Hepatocyte (in vitro differentiated cells): ENCODE measurements at regions not wholly inside any gene's neighbourhood (a gene's known extent, or its start where the extent isn't known, plus 50 kb on each side); places are given as distances from the start of the nearest gene placed in this dataset.

Source experiments
- DNase-seq: peaks from one replicate; pipeline ENCODE4 v3.0.0-alpha.2; 2016; ENCODE audit warnings: low spot score
- H2AFZ ChIP-seq: fragments of 200-600 bp; sonication (generic); 2 replicates; pipeline ENCODE4 v1.6.0; 2016; ENCODE audit warnings: antibody characterized with exemption, mild to moderate bottlenecking
- H3K27ac ChIP-seq: fragments of 200-600 bp; sonication (generic); 2 replicates; pipeline ENCODE4 v1.5.1; 2016; ENCODE audit warnings: mild to moderate bottlenecking
- H3K27me3 ChIP-seq: fragments of 200-600 bp; sonication (generic); 2 replicates; pipeline ENCODE4 v1.6.1; 2016
- H3K36me3 ChIP-seq: fragments of 200-600 bp; sonication (generic); replicated peaks from 2 replicates; pipeline ENCODE4 v1.5.1; 2016; ENCODE audit warnings: low read depth; ENCODE audit not compliant: insufficient read depth
- H3K4me1 ChIP-seq: fragments of 200-600 bp; sonication (generic); 2 replicates; pipeline ENCODE4 v1.5.1; 2016; ENCODE audit warnings: mild to moderate bottlenecking, moderate library complexity; ENCODE audit not compliant: insufficient read depth
- H3K4me2 ChIP-seq: fragments of 200-600 bp; sonication (generic); 2 replicates; pipeline ENCODE4 v1.6.0; 2016
- H3K4me3 ChIP-seq: fragments of 200-600 bp; sonication (generic); 2 replicates; pipeline ENCODE4 v1.5.1; 2016; ENCODE audit warnings: mild to moderate bottlenecking
- H3K79me2 ChIP-seq: fragments of 200-600 bp; sonication (generic); 2 replicates; pipeline ENCODE4 v1.6.0; 2017; ENCODE audit warnings: mild to moderate bottlenecking
- H3K9me2 ChIP-seq: fragments of 200-600 bp; sonication (generic); replicated peaks from 2 replicates; pipeline ENCODE4 v1.6.0; 2017; ENCODE audit warnings: mild to moderate bottlenecking; ENCODE audit not compliant: insufficient read depth
- H3K9me3 ChIP-seq: fragments of 200-600 bp; sonication (generic); 2 replicates; pipeline ENCODE4 v1.5.1; 2016; ENCODE audit warnings: low read depth, mild to moderate bottlenecking
- H4K20me1 ChIP-seq: fragments of 200-600 bp; sonication (generic); 2 replicates; pipeline ENCODE4 v1.6.0; 2016; ENCODE audit warnings: mild to moderate bottlenecking; ENCODE audit not compliant: insufficient read depth, poor library complexity, severe bottlenecking
- CTCF ChIP-seq: fragments of 200-600 bp; sonication (generic); IDR thresholded peaks from 2 replicates; pipeline ENCODE4 v1.5.1; 2016; ENCODE audit warnings: antibody characterized with exemption, mild to moderate bottlenecking; ENCODE audit not compliant: poor library complexity
- EZH2 ChIP-seq: fragments of 200-600 bp; sonication (generic); IDR thresholded peaks from 2 replicates; pipeline ENCODE4 v1.6.1; 2016; ENCODE audit warnings: antibody characterized with exemption, mild to moderate bottlenecking, borderline replicate concordance
- EZH2phosphoT487 ChIP-seq: fragments of 200-600 bp; sonication (generic); IDR thresholded peaks from one replicate; pipeline ENCODE4 v1.6.1; 2018; ENCODE audit warnings: antibody characterized with exemption, mild to moderate bottlenecking, low read depth, moderate library complexity; ENCODE audit not compliant: unreplicated experiment, severe bottlenecking
- WGBS: methylation state at CpG from one replicate; pipeline ENCODE4 v1.1.6; 2016; ENCODE audit warnings: low lambda C conversion rate; ENCODE audit errors: missing lambda C conversion rate; 5-methylcytosine and 5-hydroxymethylcytosine counted together

GRCh38 chr1:162928141-162928540, 67.2 kb upstream of the CCDC190 start:
- Histone ChIP-seq H3K4me2 (no peak overlapping the region), H3K27ac (no peak overlapping the region), H3K27me3 (no peaks in the 10 kb centered on the region), H3K36me3 (no peaks in the 10 kb centered on the region), H3K9me3 (no peaks in the 10 kb centered on the region), H3K4me1 (peaks cover 19% of the 10 kb centered on the region), H3K9me2 (no peaks in the 10 kb centered on the region), H2AFZ (no peak overlapping the region), H3K4me3 (no peak overlapping the region), H4K20me1 (no peaks in the 10 kb centered on the region), H3K79me2 (no peaks in the 10 kb centered on the region)
- WGBS = 66% methylated on average over 1 of the region's 1 CpG
- DNase-seq = no peak
- no peak for TF ChIP-seq EZH2phosphoT487
- no peak for TF ChIP-seq EZH2
- no peak for TF ChIP-seq CTCF

- Histone ChIP-seq H3K9me3 (no peaks in the 10 kb centered on the region), H3K4me2 (no peak overlapping the region), H2AFZ (no peak overlapping the region), H3K79me2 (no peaks in the 10 kb centered on the region), H3K27me3 (no peaks in the 10 kb centered on the region), H3K27ac (no peak overlapping the region), H3K36me3 (no peaks in the 10 kb centered on the region), H3K4me1 (peaks cover 19% of the 10 kb centered on the region), H3K4me3 (no peak overlapping the region), H4K20me1 (no peaks in the 10 kb centered on the region), H3K9me2 (no peaks in the 10 kb centered on the region)
- WGBS = 89% methylated on average over 5 of the region's 5 CpGs
- DNase-seq = no peak
- TF ChIP-seq CTCF = no peak
- TF ChIP-seq EZH2 = no peak
- TF ChIP-seq EZH2phosphoT487 = no peak
Observed at GRCh38 chr1:162927421-162927820, 66.4 kb upstream of the CCDC190 start.

- Histone ChIP-seq H3K4me3 (no peak overlapping the region), H3K36me3 (no peaks in the 10 kb centered on the region), H2AFZ (no peak overlapping the region), H3K27me3 (no peaks in the 10 kb centered on the region), H3K27ac (no peak overlapping the region), H3K4me2 (no peak overlapping the region), H3K9me2 (no peaks in the 10 kb centered on the region), H3K4me1 (peaks cover 17% of the 10 kb centered on the region), H3K79me2 (no peaks in the 10 kb centered on the region), H3K9me3 (no peaks in the 10 kb centered on the region), H4K20me1 (no peaks in the 10 kb centered on the region)
- WGBS = 92% methylated on average over 3 of the region's 3 CpGs
- no peak for DNase-seq
- TF ChIP-seq EZH2phosphoT487 (no peak), CTCF (no peak), EZH2 (no peak)
Observed at GRCh38 chr1:162926906-162927305, 65.9 kb upstream of the CCDC190 start.

- H3K27me3 ChIP-seq = no peaks in the 10 kb centered on the region
- H3K36me3 ChIP-seq = no peaks in the 10 kb centered on the region
- no peak overlapping the region for H2AFZ ChIP-seq
- DNase-seq = no peak
- no peaks in the 10 kb centered on the region for H3K9me2 ChIP-seq
- no peak overlapping the region for H3K4me2 ChIP-seq
- WGBS = 76% methylated on average over 2 of the region's 2 CpGs
- no peaks in the 10 kb centered on the region for H4K20me1 ChIP-seq
- no peaks in the 10 kb centered on the region for H3K79me2 ChIP-seq
- H3K4me1 ChIP-seq = peaks cover 1% of the 10 kb centered on the region
- H3K27ac ChIP-seq = no peak overlapping the region
- H3K9me3 ChIP-seq = no peaks in the 10 kb centered on the region
- TF ChIP-seq EZH2 = no peak
- H3K4me3 ChIP-seq = no peak overlapping the region
Observed at GRCh38 chr1:162924179-162924578, 63.2 kb upstream of the CCDC190 start.
